Liver (tissue), 8 donors: ENCODE measurements at regions not wholly inside any gene's neighbourhood (a gene's known extent, or its start where the extent isn't known, plus 50 kb on each side); places are given as distances from the start of the nearest gene placed in this dataset.

Source experiments
- DNase-seq: peaks from one replicate; pipeline ENCODE4 v3.0.0-alpha.2; 2017; ENCODE audit warnings: low spot score
- H3K27ac ChIP-seq, 2 donors: one replicate each; pipeline ENCODE4 v1.7.0; 2013; ENCODE audit warnings: inconsistent platforms in 2 of 2, low read length in 2 of 2, control low read depth in 1 of 2, low read depth in 1 of 2, mild to moderate bottlenecking in 1 of 2
- H3K27me3 ChIP-seq, 4 donors: one replicate each; pipeline versions ENCODE4 v1.6.1 to v1.7.0; 2013; ENCODE audit warnings: low read length in 3 of 4, inconsistent platforms in 1 of 4, mild to moderate bottlenecking in 1 of 4, moderate library complexity in 1 of 4; ENCODE audit not compliant: control insufficient read depth in 4 of 4, insufficient read depth in 4 of 4
- H3K36me3 ChIP-seq, 4 donors: one replicate each; pipeline versions ENCODE4 v1.6.1 to v1.7.0; 2013; ENCODE audit warnings: low read length in 3 of 4, mild to moderate bottlenecking in 3 of 4, low read depth in 1 of 4, moderate library complexity in 1 of 4; ENCODE audit not compliant: control insufficient read depth in 4 of 4, insufficient read depth in 3 of 4
- H3K4me1 ChIP-seq, 4 donors: one replicate each; pipeline versions ENCODE4 v1.6.1 to v1.7.0; 2013; ENCODE audit warnings: low read length in 3 of 4, mild to moderate bottlenecking in 3 of 4, moderate library complexity in 1 of 4; ENCODE audit not compliant: control insufficient read depth in 4 of 4, insufficient read depth in 4 of 4
- H3K4me3 ChIP-seq, 3 donors: one replicate each; pipeline versions ENCODE4 v1.6.1 to v1.7.0; 2013; ENCODE audit warnings: low read length in 3 of 3, control low read depth in 1 of 3, low read depth in 1 of 3, mild to moderate bottlenecking in 1 of 3
- H3K9ac ChIP-seq, 2 donors: one replicate each; pipeline ENCODE4 v1.7.0; 2013; ENCODE audit warnings: low read length in 2 of 2, mild to moderate bottlenecking in 2 of 2, moderate library complexity in 2 of 2, control low read depth in 1 of 2, low read depth in 1 of 2
- H3K9me3 ChIP-seq, 4 donors: one replicate each; pipeline versions ENCODE4 v1.6.1 to v1.7.0; 2013; ENCODE audit warnings: low read length in 3 of 4; ENCODE audit not compliant: control insufficient read depth in 4 of 4
- ATF3 ChIP-seq: IDR thresholded peaks from 2 replicates; pipeline ENCODE4 v1.6.1; 2016; ENCODE audit warnings: antibody characterized with exemption
- CTCF ChIP-seq: fragments of 150-350 bp; IDR thresholded peaks from 2 replicates; pipeline ENCODE4 v1.5.1; 2017; ENCODE audit warnings: improper control_type of control experiment, low read depth, low read length; ENCODE audit not compliant: missing input control
- EGR1 ChIP-seq, 2 donors: IDR thresholded peaks; 2 replicates each; pipeline ENCODE4 v1.6.1; 2016 to 2018; ENCODE audit warnings: antibody characterized with exemption in 2 of 2, low read depth in 2 of 2
- FOXA1 ChIP-seq: IDR thresholded peaks from 2 replicates; pipeline ENCODE4 v1.6.1; 2016; ENCODE audit warnings: antibody characterized with exemption
- FOXA2 ChIP-seq: IDR thresholded peaks from 2 replicates; pipeline ENCODE4 v1.6.1; 2016; ENCODE audit warnings: antibody characterized with exemption
- GABPA ChIP-seq, 2 donors: IDR thresholded peaks in 1 of 2; conservative IDR thresholded peaks in 1 of 2; 2 replicates each; pipeline ENCODE4 v1.6.1; 2016; ENCODE audit warnings: antibody characterized with exemption in 2 of 2, mild to moderate bottlenecking in 1 of 2, moderate library complexity in 1 of 2
- HNF4A ChIP-seq, 2 donors: conservative IDR thresholded peaks; 2 replicates each; pipeline ENCODE4 v1.6.1; 2016; ENCODE audit warnings: antibody characterized with exemption in 2 of 2, mild to moderate bottlenecking in 2 of 2
- HNF4G ChIP-seq: IDR thresholded peaks from 2 replicates; pipeline ENCODE4 v1.6.1; 2016; ENCODE audit warnings: antibody characterized with exemption
- JUND ChIP-seq, 2 donors: IDR thresholded peaks; 2 replicates each; pipeline ENCODE4 v1.6.1; 2016; ENCODE audit warnings: antibody characterized with exemption in 2 of 2
- MAX ChIP-seq: IDR thresholded peaks from 2 replicates; pipeline ENCODE4 v1.6.1; 2016; ENCODE audit warnings: antibody characterized with exemption
- NR2F2 ChIP-seq: IDR thresholded peaks from 2 replicates; pipeline ENCODE4 v1.6.1; 2016; ENCODE audit warnings: antibody characterized with exemption
- RAD21 ChIP-seq, 2 donors: IDR thresholded peaks; 2 replicates each; pipeline ENCODE4 v1.6.1; 2016; ENCODE audit warnings: antibody characterized with exemption in 2 of 2, mild to moderate bottlenecking in 2 of 2
- REST ChIP-seq: IDR thresholded peaks from 2 replicates; pipeline ENCODE4 v1.6.1; 2016; ENCODE audit warnings: antibody characterized with exemption, mild to moderate bottlenecking
- RXRA ChIP-seq, 2 donors: IDR thresholded peaks; 2 replicates each; pipeline ENCODE4 v1.6.1; 2017 to 2018; ENCODE audit warnings: antibody characterized with exemption in 2 of 2, mild to moderate bottlenecking in 1 of 2
- SP1 ChIP-seq: IDR thresholded peaks from 2 replicates; pipeline ENCODE4 v1.6.1; 2018; ENCODE audit warnings: antibody characterized with exemption, mild to moderate bottlenecking
- TAF1 ChIP-seq: conservative IDR thresholded peaks from 2 replicates; pipeline ENCODE4 v1.6.1; 2016; ENCODE audit warnings: antibody characterized with exemption, mild to moderate bottlenecking
- YY1 ChIP-seq: IDR thresholded peaks from 2 replicates; pipeline ENCODE4 v1.6.1; 2016; ENCODE audit warnings: antibody characterized with exemption, mild to moderate bottlenecking
- ZBTB33 ChIP-seq: IDR thresholded peaks from 2 replicates; pipeline ENCODE4 v1.6.1; 2016; ENCODE audit warnings: antibody characterized with exemption
- WGBS: extraction: QIAGEN DNeasy Blood & Tissue Kit; methylation state at CpG from one replicate; pipeline ENCODE4 v1.1.7; 2013; 5-methylcytosine and 5-hydroxymethylcytosine counted together
- donor health status: healthy.
- donor health status: healthy.
- donor health status: healthy.
- donor health status: healthy.
- donor health status: healthy.

- no peak overlapping the region for H3K9ac ChIP-seq
- H3K27me3 ChIP-seq = no peaks in the 10 kb centered on the region
- no peak overlapping the region for H3K4me3 ChIP-seq
- peaks cover 0 to 3% (median 0%) of the 10 kb centered on the region in 4 donors for H3K9me3 ChIP-seq
- TF ChIP-seq CTCF (no peak), REST (no peak), RAD21 (IDR thresholded peaks at IDR 0.05) (no peak), FOXA1 (no peak), FOXA2 (no peak), SP1 (no peak), NR2F2 (no peak), MAX (no peak), ZBTB33 (no peak), HNF4G (no peak), JUND (IDR thresholded peaks at IDR 0.05) (no peak), ATF3 (no peak), TAF1 (no peak), HNF4A (conservative IDR thresholded peaks at IDR 0.05) (no peak)
- H3K36me3 ChIP-seq = no peaks in the 10 kb centered on the region
- no peaks in the 10 kb centered on the region for H3K4me1 ChIP-seq
- H3K27ac ChIP-seq = no peak overlapping the region
- WGBS = 72% methylated on average over 16 of the region's 16 CpGs
- no peak for DNase-seq
Observed at GRCh38 chr4:189838821-189839497, 101.7 kb upstream of the FRG1 start.

- Histone ChIP-seq H3K9ac (no peak overlapping the region), H3K9me3 (peaks cover 0 to 3% (median 0%) of the 10 kb centered on the region in 4 donors), H3K4me3 (no peak overlapping the region), H3K27ac (no peak overlapping the region), H3K36me3 (no peaks in the 10 kb centered on the region), H3K27me3 (no peaks in the 10 kb centered on the region), H3K4me1 (no peaks in the 10 kb centered on the region)
- DNase-seq = no peak
- WGBS = 85% methylated on average over 5 of the region's 5 CpGs
- TF ChIP-seq GABPA (IDR thresholded peaks at IDR 0.05 in 1 of 2, conservative IDR thresholded peaks at IDR 0.05 in 1 of 2) (no peak), ZBTB33 (no peak), RXRA (IDR thresholded peaks at IDR 0.05) (no peak), RAD21 (IDR thresholded peaks at IDR 0.05) (no peak), TAF1 (no peak), JUND (IDR thresholded peaks at IDR 0.05) (no peak), MAX (no peak), HNF4G (no peak), EGR1 (IDR thresholded peaks at IDR 0.05; ENCODE audit: low read depth in 2 of 2) (no peak), ATF3 (no peak), SP1 (no peak), NR2F2 (no peak), HNF4A (conservative IDR thresholded peaks at IDR 0.05) (no peak), FOXA1 (no peak), YY1 (no peak)
Observed at GRCh38 chr4:189840356-189840755, 100.3 kb upstream of the FRG1 start.
